ENCODE measurements at regions not wholly inside any gene's neighbourhood (a gene's known extent, or its start where the extent isn't known, plus 50 kb on each side); places are given as distances from the start of the nearest gene placed in this dataset.

DNA sequence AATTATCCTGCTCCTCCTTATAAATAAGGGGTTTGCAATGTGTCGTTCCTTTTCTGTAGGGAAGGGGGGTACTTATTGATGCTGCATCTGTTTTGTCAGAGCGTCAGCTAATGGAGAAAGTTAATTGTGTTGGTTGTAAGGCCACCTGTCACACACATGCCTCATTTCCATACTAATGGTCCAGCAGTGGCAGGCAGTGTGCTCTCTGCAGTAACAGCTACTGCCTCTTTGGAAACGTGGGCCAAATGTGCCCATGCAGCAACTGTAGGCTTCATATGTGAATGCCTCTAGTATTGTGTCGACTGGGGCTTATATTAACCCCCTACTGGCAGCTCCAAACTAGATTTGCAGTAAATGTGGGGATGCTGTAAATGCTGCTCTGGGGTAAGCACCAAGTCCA, 56.3 kb upstream of the OLIG3 start:
- TF ChIP-seq, protein P1, sequence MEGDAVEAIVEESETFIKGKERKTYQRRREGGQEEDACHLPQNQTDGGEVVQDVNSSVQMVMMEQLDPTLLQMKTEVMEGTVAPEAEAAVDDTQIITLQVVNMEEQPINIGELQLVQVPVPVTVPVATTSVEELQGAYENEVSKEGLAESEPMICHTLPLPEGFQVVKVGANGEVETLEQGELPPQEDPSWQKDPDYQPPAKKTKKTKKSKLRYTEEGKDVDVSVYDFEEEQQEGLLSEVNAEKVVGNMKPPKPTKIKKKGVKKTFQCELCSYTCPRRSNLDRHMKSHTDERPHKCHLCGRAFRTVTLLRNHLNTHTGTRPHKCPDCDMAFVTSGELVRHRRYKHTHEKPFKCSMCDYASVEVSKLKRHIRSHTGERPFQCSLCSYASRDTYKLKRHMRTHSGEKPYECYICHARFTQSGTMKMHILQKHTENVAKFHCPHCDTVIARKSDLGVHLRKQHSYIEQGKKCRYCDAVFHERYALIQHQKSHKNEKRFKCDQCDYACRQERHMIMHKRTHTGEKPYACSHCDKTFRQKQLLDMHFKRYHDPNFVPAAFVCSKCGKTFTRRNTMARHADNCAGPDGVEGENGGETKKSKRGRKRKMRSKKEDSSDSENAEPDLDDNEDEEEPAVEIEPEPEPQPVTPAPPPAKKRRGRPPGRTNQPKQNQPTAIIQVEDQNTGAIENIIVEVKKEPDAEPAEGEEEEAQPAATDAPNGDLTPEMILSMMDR (IDR thresholded peaks at IDR 0.05): no peak
- no peak for TF ChIP-seq POLR2A (IDR thresholded peaks at IDR 0.05)

All from right lobe of liver (tissue), 4 donors.